Hypothalamus (tissue), 51 donors: ENCODE measurements at regions not wholly inside any gene's neighbourhood (a gene's known extent, or its start where the extent isn't known, plus 50 kb on each side); places are given as distances from the start of the nearest gene placed in this dataset.
"Not testable (repeated sequence)": the region's sequence is repeated elsewhere in the genome, so short reads cannot be mapped to it uniquely, and the experiment has no call there.

ENCODE experiments used
- DNase-seq, 51 donors: peaks; one replicate each; lab custom pipeline; 2025; lab: John Stamatoyannopoulos, UW

DNA sequence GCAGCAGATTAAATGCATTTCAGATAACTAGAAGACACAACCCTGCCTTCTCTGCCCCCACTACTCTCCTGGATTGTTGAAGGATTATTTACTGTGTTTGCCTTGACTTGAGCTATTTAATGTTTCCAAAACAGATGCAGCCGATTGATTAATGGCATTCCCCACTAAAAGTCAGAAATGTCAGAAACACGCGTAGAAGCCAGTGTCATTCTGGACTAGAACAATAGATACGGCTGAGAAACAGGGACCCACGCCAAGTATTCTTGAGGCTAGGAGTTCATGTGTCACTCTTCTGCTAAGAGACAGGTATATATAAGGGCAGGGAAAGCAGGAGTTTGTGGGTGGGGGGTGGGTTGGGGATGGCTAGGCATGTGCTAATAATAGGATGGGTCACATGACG is 366.7 kb upstream of the PROX1 start:
- DNase-seq = no peak

DNA sequence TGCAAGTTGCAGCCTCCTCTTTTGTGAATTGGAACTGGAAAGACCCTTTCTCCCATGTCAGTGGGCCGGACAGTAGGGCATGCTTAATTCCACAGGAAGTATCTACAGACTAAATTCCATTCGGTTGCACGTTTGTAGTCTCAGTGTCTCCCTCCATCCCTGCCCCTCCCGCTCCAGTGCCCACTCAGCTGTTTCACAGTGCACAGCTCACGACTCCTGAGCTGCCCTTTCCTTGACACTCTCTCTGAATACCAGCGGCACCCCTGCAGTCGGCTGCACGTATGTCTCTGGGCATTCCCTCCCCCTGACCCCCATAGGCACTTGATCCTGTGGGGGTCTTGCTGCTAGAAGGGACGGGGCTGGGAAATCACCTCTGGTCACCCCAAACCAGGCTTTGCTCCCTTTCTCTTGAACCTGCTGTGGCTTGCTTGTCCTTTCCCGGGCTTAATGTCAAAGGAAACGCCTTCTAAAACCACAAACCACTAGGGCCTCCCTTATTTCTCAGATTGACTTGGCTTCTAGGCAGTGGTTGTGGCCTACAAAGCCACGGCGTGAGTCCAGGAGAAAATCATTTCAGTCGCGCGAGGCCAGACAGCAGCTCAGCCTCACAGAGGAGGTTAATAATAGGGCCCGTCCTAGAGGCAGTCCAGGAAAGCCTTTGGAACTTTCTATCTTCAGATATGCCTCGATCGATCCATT is 365.3 kb upstream of the PROX1 start:
- DNase-seq = no peak

DNA sequence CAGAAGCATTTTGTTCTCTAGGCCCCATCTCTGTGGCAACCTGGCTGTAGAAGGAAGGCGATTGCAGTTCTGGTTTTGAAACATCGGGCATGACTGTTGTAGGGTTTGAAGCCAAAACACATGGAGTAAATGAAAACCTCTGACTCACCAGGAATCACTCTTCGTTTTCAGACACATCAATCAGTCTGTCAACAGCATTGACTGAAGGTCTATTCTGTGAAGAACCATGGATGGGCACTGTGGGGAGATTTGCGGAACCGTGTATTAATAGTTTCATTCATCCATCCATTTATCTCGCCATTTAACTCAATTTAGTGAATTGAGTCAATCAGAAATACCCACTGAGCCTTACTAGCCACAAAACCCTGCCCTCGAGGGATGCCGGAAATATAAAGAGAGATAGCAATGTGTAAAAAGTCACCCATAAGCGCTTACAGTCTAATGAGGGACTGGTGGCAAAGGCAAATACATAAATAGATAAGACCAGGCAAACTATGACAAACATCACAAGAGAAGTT is 364.6 kb upstream of the PROX1 start:
- DNase-seq = no peak

DNA sequence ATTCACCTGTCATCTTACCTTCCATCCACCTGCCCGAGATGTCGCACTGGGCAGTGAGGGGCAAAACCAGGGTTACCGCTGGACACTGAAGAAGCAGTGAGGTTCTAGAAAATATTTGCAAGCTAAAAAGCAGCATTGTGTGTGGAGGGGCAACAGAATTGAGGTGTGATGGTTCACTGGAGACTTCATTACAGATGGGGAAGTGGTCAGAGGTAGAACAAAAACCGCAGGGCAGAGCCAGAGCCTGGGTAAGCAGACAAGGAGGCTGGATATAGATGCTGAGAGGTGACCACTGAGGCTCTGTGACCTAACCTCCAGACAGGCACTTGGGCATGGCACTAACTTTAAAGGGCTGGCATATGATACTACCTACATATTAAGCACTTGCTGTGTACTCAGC is 363.9 kb upstream of the PROX1 start:
- DNase-seq = no peak

DNA sequence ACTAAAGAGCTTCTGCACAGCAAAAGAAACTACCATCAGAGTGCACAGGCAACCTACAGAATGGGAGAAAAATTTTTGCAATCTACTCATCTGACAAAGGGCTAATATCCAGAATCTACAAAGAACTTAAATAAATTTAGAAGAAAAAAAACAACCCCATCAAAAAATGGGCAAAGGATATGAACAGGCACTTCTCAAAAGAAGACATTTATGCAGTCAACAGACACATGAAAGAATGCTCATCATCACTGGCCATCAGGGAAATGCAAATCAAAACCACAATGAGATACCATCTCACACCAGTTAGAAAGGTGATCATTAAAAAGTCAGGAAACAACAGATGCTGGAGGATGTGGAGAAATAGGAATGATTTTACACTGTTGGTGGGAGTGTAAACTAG is 351.0 kb upstream of the PROX1 start:
- DNase-seq = not testable (repeated sequence)

DNA sequence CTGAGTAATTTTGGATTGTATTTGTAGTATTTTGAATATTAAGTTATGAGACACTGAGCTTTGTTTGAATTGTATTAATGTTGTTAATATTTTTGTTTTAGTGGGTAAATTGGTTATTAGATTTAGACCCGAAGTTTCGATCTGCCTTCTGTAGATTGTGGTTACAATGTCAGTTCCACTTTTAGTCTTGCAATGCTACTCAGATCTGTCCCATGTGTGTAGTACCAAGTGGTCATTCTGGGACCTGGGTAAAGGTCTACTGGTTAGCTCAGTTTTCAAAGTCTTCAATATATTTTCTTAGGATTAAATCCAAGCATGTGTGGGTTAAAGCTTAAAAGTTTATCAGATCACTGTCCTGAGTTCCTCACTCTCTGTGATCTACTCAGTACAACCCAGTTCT is 346.5 kb upstream of the PROX1 start:
- DNase-seq = no peak

DNA sequence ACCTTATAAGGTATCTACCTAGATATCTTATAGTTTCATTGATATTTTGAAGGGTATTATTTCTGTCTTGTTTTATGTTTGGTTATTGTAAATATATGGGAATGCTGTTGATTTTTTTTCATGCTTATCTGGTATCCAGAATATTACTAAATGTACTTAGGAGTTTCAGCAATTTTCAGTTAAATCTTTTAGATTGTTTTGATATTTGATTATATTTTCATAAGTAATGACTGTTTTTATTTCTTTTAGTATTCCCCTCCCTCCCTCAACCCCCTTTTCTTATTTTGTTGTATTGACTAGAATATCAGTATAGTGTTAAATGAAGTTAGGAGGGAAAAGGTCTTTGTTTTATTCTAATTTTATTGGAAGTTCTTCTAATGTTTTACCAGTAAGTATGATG is 344.4 kb upstream of the PROX1 start:
- DNase-seq = no peak

DNA sequence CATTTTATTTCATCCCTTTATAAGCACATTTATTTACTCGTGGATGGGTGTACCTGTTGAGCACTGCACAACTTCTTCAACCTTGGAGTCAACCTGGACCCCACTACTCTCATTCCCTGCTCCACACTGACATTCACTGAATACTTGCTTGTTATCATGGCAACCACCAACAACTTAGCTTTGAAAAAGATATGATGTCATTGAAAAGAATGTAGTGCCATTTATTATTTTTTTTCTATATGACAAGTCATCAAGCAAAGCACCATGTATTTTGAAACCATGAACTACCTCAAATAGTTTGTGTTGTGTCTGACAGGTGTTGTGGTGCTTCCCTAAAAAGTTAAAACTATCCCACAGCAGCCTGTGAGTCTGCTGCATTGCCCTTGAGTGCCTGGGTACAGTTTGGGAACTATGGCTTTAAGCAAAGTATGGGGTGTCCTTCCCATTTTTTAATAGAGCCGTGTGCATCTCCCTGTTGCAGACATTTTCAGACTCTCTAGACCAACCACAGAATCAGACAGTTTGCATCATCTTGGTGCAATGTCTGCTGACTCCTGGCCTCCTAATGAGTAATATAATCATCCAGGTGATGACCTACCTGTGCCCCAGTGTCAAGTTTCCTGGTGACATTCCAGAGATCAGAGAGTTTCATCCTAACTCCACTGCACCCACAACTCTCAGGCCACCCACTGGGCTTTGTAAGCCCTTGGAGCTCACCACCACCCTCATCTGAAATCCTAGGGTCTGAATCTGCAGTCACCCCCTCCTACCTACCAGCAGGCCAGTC is 339.7 kb upstream of the PROX1 start:
- no peak for DNase-seq

DNA sequence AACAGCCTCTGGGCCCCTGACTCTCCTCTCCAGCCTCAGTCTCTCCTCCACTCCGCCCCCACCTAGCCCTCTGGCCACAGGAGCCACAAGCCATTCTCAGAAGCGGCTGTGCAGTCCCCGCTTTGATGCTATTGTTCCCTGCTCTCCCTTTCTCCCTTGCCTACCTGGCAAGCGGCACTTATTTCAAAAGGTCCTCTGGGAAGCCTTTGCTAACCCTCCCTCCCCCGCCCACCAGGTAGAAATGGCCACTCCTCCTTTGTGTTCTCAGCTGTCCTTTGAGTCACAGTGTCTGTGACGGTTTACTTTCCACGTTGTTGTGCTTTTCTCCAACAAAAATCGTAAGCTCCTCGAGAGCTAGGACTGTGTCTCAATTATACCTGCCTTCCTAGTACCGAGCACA is 338.4 kb upstream of the PROX1 start:
- no peak for DNase-seq

DNA sequence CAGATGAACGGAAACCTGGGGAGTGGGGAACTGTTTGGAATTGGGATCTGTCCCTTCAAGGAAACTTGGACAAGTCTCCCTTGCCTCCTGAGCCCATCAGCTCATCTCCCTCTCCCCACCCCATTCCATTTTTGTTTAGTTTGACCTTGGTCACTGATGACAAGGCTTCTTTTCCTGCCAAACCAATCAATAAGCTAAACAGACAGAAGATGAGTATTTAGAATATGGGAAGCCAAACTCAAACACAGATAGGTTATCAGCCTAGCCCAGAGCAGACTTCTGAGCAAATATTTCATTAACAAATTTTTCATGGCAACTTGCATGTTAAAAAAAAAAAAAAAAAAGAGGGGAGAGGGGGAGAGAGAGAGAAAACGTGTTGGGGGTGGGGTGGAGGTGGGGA is 337.2 kb upstream of the PROX1 start:
- no peak for DNase-seq

DNA sequence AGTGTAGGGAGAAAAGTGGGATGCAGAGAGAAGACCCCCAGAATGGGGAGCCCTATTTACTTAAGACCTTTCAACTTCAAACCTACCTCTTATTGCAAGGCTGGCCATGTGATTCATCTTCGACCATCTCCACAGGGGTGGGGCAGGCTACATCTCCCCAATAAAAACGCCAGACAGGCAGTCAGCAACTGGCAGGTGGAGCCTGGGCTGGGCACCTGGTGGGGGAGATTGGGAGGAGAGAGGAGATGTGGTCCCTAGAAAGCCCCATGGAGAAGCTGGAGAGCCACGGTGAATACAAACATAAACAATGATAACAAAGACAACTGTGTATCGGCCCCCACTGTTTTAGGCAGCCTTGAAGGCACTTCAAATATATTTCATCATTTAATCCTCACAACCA is 336.7 kb upstream of the PROX1 start:
- no peak for DNase-seq

DNA sequence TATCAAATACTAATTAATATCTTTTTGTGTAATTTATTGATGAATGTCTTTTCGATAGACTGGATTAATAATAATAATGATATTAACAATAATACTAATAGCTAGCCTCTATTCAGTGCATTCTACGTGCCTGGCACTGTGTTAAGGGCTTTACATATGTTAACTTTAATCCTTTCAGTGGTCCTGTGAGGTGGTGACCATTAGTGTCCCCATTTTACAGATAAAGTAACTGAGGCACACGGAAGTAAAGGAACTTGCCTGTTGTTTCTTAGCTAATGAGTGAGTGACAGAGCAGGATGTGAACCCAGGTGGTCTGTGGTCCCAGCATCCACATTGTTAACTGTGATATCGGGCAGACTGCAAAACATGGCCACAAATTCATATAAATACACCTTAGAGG is 335.7 kb upstream of the PROX1 start:
- DNase-seq = no peak

DNA sequence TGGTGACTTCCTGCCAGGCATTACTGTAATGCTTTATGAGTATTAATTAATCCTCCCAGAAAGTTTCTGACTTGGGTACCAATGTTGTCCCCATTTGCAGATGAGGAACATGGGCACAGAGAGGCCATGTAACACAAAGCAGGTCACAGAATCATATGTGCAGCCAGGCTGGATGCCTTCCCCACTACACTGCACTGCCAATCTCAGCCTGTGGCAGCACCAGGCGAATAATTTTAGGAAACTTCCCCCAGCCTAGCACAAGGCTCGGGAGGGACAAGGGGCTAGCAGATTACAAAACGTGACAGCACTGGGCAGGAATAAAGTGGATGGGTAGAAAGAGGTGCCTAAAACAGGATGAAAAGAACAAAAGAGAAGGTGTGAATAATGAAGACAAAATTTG is 331.7 kb upstream of the PROX1 start:
- DNase-seq = no peak

DNA sequence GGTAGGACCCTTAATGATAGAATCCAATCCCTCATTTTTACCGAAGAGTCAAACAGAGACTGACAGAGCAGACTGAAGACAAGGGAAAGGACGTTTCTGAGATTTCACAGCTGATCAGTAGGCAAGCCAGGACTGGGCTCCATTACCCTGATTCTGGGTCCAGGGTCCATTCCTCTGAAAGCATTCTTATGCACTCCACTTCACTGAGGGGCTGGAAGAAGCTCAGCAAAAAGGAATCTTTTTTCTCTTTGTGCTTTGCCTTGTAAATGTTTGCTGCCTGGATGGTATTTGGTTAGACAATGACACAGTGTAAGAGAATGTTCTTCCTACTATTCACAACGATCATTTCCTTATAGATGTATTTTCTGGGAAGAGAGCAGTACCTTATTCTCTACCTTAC is 331.3 kb upstream of the PROX1 start:
- DNase-seq = no peak

DNA sequence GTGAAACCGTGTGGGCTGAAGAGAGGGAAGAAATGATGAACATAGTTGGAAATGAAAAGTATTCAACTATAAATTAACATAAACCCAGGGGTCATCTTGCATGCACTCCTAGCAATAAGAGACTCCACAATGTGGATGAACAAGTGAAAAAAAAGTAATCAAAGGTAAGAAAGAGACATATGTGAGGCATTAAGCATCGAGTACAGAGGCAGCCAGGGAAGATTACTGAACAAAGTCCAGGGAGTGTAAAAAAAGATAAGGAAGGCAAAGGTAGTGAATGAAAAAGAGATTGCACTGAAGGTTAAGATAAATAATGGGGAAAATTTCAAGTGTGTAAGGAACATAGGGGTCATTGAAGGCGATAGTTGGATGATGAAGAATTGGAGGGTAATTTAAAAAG is 330.8 kb upstream of the PROX1 start:
- no peak for DNase-seq

DNA sequence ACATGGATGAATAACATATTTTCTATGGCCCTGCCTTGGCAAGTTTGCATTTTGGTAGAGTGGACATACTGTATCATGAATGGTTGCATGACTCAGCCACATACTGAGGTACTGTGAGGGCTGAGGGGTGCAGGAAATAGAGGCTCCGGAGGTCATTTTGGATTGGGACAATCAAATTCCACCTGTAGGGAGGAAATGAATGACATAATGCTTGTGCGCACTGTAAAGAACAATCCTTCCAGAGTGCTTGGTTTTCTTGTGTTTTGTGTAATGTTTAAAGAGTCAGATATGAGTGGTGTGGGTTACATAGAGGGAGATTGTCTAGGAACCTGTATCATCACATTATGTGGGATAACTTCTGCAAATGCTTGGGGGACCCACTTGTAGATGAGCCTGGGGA is 329.9 kb upstream of the PROX1 start:
- DNase-seq = no peak

DNA sequence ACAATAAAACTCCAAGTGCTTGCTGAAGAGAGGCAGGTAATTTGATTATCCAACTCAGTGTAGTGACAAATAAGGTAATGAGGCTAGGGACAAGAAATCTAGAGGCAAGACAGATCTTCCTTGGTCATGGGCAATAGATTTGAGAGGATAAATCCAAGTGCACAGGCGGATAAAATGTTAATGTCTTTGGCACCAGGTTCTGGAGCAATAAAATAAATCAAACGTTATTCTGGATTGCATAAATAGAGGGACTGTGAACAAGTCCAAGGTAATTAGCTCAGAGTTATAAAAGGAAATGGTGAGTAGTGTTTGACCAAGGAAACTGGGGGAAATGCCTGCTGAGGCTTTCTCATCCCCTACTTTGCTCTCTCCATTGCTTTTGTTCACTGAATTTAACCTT is 329.3 kb upstream of the PROX1 start:
- DNase-seq = no peak

DNA sequence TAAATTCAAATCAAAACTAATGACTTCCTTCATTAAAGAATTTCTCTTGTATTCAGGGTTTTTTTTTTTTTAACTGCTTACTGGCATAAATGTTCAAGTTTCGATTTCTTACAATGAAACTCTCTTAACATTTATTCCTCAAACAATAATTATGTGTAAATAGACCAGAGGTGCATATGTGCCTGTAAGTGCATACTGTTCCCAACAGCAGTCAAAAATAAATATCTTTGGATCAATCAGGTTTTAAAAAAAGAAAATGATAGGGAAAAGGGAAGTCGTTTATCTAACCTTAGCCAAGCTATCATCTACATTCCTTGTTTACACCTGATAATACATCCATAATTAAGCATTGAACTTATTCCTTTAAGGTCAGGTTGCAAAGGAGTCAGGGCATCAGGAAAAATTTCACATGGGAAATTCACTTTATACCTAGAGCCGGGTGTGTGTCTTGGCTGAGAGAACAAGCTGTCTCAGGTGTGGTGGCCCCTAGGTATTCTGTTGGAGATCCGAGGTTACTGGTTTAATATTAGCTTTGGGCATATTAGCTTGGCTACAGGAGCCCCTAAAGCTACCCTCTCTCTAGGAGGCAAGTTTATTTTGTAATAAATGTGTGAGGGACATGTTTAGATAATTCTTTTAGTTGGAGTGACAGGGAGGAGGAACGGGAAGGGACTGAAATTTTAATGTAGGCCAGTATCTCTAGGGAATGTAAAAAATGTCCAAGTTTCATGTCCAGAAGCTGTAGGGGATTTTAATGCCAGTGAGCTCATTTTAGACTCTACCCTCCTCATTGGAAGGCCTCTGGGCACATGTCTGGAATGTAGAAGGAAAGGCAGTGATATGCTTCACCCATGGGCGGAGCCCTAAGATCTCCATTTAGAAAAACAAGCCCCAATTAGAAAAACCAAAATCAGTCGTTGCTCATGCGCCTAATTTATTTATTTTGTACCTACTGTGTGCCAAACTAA is 327.9 kb upstream of the PROX1 start:
- no peak for DNase-seq

DNA sequence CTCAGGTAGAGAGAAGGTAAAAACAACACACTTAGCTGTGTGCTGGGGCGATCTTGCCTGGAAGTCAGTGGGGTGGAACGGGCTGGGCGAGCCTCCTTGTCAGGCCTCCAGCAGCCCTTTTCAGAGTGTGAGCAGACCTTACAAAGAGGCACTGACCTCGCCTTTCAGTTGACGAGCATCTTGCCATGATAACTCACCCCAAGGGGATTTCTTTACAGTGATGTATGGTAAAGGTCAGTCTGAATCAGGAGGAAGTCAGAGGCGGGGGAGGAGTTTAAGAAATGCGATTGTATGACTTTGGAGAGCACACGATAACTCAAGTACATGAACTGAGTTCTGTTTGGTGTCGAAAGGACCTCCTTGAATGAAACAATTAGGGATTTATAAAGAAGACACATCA is 326.5 kb upstream of the PROX1 start:
- no peak for DNase-seq

DNA sequence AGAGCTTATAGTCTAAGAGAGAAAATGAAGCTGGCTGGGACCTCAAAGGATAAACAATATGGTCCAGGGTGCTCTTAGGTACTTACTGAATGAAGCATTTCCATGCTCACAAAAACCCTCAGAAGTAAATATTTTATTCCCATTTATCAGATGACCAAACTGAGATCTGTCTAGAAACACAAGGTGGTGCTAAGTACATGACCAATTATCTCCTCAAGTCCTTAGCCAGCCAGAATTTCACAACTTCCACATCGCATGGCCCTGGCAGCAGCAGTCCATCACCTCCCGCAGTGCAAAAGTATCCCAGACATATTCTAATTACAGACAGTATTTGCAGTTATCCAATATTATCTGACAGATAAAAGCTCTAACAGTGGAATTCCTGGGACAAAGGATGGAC is 321.7 kb upstream of the PROX1 start:
- no peak for DNase-seq

DNA sequence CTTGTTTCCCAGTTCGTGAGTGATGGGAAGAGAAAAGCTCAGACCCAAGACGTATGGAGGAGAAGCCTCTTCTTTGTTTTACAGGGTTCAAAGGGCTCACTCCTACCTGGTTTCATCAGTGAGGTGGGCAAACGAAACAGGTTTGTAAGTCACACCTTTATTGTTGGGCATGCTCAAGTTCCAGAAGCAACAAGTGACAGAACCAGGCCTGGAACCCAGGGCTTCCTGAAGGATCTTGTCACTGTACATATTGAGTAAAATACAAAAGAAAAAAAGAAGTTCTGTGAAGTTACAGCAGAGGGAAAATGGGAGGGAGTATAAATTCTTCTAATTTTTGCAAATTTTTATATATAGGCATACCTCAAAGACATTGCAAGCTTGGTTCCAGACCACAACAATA is 320.9 kb upstream of the PROX1 start:
- no peak for DNase-seq
